Fibroblast of the aortic adventitia (primary cell): ENCODE measurements at regions not wholly inside any gene's neighbourhood (a gene's known extent, or its start where the extent isn't known, plus 50 kb on each side); places are given as distances from the start of the nearest gene placed in this dataset.

Experiments used
- DNase-seq: peaks from one replicate; pipeline ENCODE4 v3.0.0-alpha.2; 2010; ENCODE audit warnings: low read depth
- H3K4me3 ChIP-seq: 2 replicates; pipeline ENCODE4 v1.5.1; 2011; ENCODE audit warnings: low read depth, mild to moderate bottlenecking, control low read depth, low read length, moderate library complexity
- CTCF ChIP-seq: IDR thresholded peaks from 2 replicates; pipeline ENCODE4 v1.5.1; 2011; ENCODE audit warnings: mild to moderate bottlenecking, low read length, control low read depth, inconsistent platforms; ENCODE audit not compliant: insufficient read depth

- no peak overlapping the region for H3K4me3 ChIP-seq
- no peak for TF ChIP-seq CTCF
- no peak for DNase-seq
These were observed 497.1 kb downstream of the CD83 start for GRCh38 chr6:14614631-14615030.

GRCh38 chr6:14616656-14617055 lies 499.1 kb downstream of the CD83 start:
- no peak for TF ChIP-seq CTCF
- H3K4me3 ChIP-seq = no peak overlapping the region
- no peak for DNase-seq

GRCh38 chr6:14618759-14619418 lies 501.3 kb downstream of the CD83 start:
- no peak for TF ChIP-seq CTCF
- no peak for DNase-seq
- no peak overlapping the region for H3K4me3 ChIP-seq

- TF ChIP-seq CTCF = no peak
- no peak for DNase-seq
- no peak overlapping the region for H3K4me3 ChIP-seq
These were observed 501.8 kb downstream of the CD83 start for GRCh38 chr6:14619419-14619781.

GRCh38 chr6:14620522-14620921 lies 502.9 kb downstream of the CD83 start:
- no peak for TF ChIP-seq CTCF

GRCh38 chr6:14621518-14621917 lies 503.9 kb downstream of the CD83 start:
- DNase-seq = peak; percentile 65
- no peak for TF ChIP-seq CTCF
- no peak overlapping the region for H3K4me3 ChIP-seq

More at GRCh38 chr6:14620522-14620921, 502.9 kb downstream of the CD83 start:
- no peak overlapping the region for H3K4me3 ChIP-seq
- DNase-seq = no peak

GRCh38 chr6:14622085-14622484 lies 504.5 kb downstream of the CD83 start:
- H3K4me3 ChIP-seq = no peak overlapping the region
- no peak for TF ChIP-seq CTCF
- DNase-seq = no peak
